RPMI7951 (cell line): ENCODE measurements at regions not wholly inside any gene's neighbourhood (a gene's known extent, or its start where the extent isn't known, plus 50 kb on each side); places are given as distances from the start of the nearest gene placed in this dataset.
"Not testable (repeated sequence)": the region's sequence is repeated elsewhere in the genome, so short reads cannot be mapped to it uniquely, and the experiment has no call there.

Experiments used
- DNase-seq: peaks from one replicate; pipeline ENCODE4 v3.0.0-alpha.2; 2012; ENCODE audit warnings: low read depth

GRCh38 chr10:94088926-94089381 is 95.2 kb downstream of the PLCE1 start:
- no peak for DNase-seq

- DNase-seq, result no peak
Observed at GRCh38 chr10:94091649-94092048, 97.9 kb downstream of the PLCE1 start.

- DNase-seq, result no peak
Observed at GRCh38 chr10:94092848-94093247, 99.1 kb downstream of the PLCE1 start.

- DNase-seq, result no peak
Observed at GRCh38 chr10:94093286-94093905, 99.7 kb downstream of the PLCE1 start.

- DNase-seq, result no peak
Observed at GRCh38 chr10:94094540-94094939, 100.8 kb downstream of the PLCE1 start.

- DNase-seq, result no peak
Observed at GRCh38 chr10:94097656-94098055, 103.9 kb downstream of the PLCE1 start.

- no peak for DNase-seq
Observed at GRCh38 chr10:94098896-94099295, 105.2 kb downstream of the PLCE1 start.

- DNase-seq, result no peak
Observed at GRCh38 chr10:94101894-94102293, 108.2 kb downstream of the PLCE1 start.

- DNase-seq, result no peak
Observed at GRCh38 chr10:94102436-94102835, 108.7 kb downstream of the PLCE1 start.

- no peak for DNase-seq
Observed at GRCh38 chr10:94103192-94103591, 109.5 kb downstream of the PLCE1 start.

GRCh38 chr10:94103801-94104221 is 110.1 kb downstream of the PLCE1 start:
- DNase-seq, result peak; percentile 3

GRCh38 chr10:94104316-94105000 is 110.7 kb downstream of the PLCE1 start:
- no peak for DNase-seq

- no peak for DNase-seq
Observed at GRCh38 chr10:94105226-94105625, 111.5 kb downstream of the PLCE1 start.

GRCh38 chr10:94107191-94107590 is 113.5 kb downstream of the PLCE1 start:
- no peak for DNase-seq

- peak; percentile 5 for DNase-seq
Observed at GRCh38 chr10:94108200-94108599, 114.5 kb downstream of the PLCE1 start.

GRCh38 chr10:94111367-94111766 is 117.6 kb downstream of the PLCE1 start:
- DNase-seq, result no peak

- DNase-seq, result no peak
Observed at GRCh38 chr10:94112321-94112720, 118.6 kb downstream of the PLCE1 start.

- no peak for DNase-seq
Observed at GRCh38 chr10:94115725-94116124, 122.0 kb downstream of the PLCE1 start.

- DNase-seq, result no peak
Observed at GRCh38 chr10:94116848-94117247, 123.1 kb downstream of the PLCE1 start.

- DNase-seq, result no peak
Observed at GRCh38 chr10:94122211-94122610, 128.5 kb downstream of the PLCE1 start.

- peak; percentile 40 for DNase-seq
Observed at GRCh38 chr10:94123258-94123995, 129.7 kb downstream of the PLCE1 start.

- not testable (repeated sequence) for DNase-seq
Observed at GRCh38 chr10:94124147-94124546, 130.4 kb downstream of the PLCE1 start.

- peak; percentile 18 for DNase-seq
Observed at GRCh38 chr10:94125268-94125667, 131.5 kb downstream of the PLCE1 start.
